K562 (cell line): ENCODE measurements at regions not wholly inside any gene's neighbourhood (a gene's known extent, or its start where the extent isn't known, plus 50 kb on each side); places are given as distances from the start of the nearest gene placed in this dataset.

ENCODE experiments used
- E2F1 ChIP-seq: sonication (generic); formaldehyde crosslinking; IDR thresholded peaks from 2 replicates; pipeline ENCODE4 v1.8.1; 2023; ENCODE audit warnings: mild to moderate bottlenecking, missing genetic modification reagents, moderate library complexity
- POLR2A ChIP-seq: fragments of 450-650 bp; conservative IDR thresholded peaks from 2 replicates; pipeline ENCODE4 v1.6.1; 2016
- SMARCB1 ChIP-seq: IDR thresholded peaks from 2 replicates; pipeline ENCODE4 v1.6.1; 2011; ENCODE audit warnings: improper control_type of control experiment, low read depth; ENCODE audit not compliant: insufficient read length
- SP1 ChIP-seq: sonication (generic); formaldehyde crosslinking; IDR thresholded peaks from 2 replicates; pipeline ENCODE4 v1.8.1; 2022; ENCODE audit warnings: mild to moderate bottlenecking, missing genetic modification reagents
- ZNF140 ChIP-seq: fragments of 250-450 bp; sonication (Bioruptor Pico); IDR thresholded peaks from 2 replicates; pipeline ENCODE4 v1.8.0; 2021; ENCODE audit warnings: moderate library complexity, mild to moderate bottlenecking, inconsistent platforms
- TF ChIP-seq, protein P1 (sequence below): sonication (generic); formaldehyde crosslinking; IDR thresholded peaks from 2 replicates; pipeline ENCODE4 v1.8.1; 2022; ENCODE audit warnings: missing genetic modification reagents
- TF ChIP-seq, protein P2 (sequence below): fragments of 450-650 bp; conservative IDR thresholded peaks from 2 replicates; pipeline ENCODE4 v1.6.1; 2016; ENCODE audit warnings: missing genetic modification characterization, low read depth, mild to moderate bottlenecking, missing compliant biosample characterization, moderate library complexity

DNA sequence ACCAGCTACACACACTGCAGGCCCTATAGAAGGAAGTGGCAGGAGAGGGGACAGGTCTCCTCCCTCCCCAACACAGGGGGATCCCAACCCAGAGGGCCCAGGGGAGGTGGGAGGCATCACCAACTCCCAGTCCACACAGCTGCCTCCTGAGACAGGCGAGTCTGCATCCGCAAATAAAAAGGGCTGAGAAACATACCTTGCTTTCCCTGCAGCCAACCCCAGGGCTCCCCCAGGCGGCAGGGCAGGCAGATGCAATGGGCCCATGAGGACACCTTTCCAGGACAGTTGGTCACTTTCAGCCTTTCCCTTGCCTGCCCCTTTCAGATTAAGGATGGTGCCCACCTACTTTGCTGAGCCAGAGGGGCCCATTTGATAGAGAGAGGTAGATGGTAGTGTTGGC is 180.0 kb downstream of the BRD1 start:
- TF ChIP-seq, protein P1, sequence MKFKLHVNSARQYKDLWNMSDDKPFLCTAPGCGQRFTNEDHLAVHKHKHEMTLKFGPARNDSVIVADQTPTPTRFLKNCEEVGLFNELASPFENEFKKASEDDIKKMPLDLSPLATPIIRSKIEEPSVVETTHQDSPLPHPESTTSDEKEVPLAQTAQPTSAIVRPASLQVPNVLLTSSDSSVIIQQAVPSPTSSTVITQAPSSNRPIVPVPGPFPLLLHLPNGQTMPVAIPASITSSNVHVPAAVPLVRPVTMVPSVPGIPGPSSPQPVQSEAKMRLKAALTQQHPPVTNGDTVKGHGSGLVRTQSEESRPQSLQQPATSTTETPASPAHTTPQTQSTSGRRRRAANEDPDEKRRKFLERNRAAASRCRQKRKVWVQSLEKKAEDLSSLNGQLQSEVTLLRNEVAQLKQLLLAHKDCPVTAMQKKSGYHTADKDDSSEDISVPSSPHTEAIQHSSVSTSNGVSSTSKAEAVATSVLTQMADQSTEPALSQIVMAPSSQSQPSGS (CRISPR knock-in tag) = no peak
- no peak for TF ChIP-seq POLR2A
- TF ChIP-seq ZNF140 = no peak
- TF ChIP-seq E2F1 (CRISPR knock-in tag) = no peak
- TF ChIP-seq, protein P2, sequence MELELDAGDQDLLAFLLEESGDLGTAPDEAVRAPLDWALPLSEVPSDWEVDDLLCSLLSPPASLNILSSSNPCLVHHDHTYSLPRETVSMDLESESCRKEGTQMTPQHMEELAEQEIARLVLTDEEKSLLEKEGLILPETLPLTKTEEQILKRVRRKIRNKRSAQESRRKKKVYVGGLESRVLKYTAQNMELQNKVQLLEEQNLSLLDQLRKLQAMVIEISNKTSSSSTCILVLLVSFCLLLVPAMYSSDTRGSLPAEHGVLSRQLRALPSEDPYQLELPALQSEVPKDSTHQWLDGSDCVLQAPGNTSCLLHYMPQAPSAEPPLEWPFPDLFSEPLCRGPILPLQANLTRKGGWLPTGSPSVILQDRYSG (tag) = no peak
- TF ChIP-seq SP1 (CRISPR knock-in tag) = no peak
- TF ChIP-seq SMARCB1 = no peak
